SK-N-SH treated with all-trans-retinoic acid at 6 μM for 48 hours (cell line): ENCODE measurements at regions not wholly inside any gene's neighbourhood (a gene's known extent, or its start where the extent isn't known, plus 50 kb on each side); places are given as distances from the start of the nearest gene placed in this dataset.

Source experiments
- ARNTL ChIP-seq: fragments of 450-650 bp; formaldehyde crosslinking; IDR thresholded peaks from 2 replicates; pipeline ENCODE4 v1.5.0; 2020; ENCODE audit warnings: low read depth, mild to moderate bottlenecking, moderate library complexity, borderline replicate concordance
- CREB5 ChIP-seq: fragments of 250-450 bp; sonication (Bioruptor Pico); IDR thresholded peaks from 2 replicates; pipeline ENCODE4 v1.5.1; 2020; ENCODE audit warnings: low read depth, mild to moderate bottlenecking, moderate library complexity
- GLIS3 ChIP-seq: fragments of 250-450 bp; sonication (Bioruptor Pico); IDR thresholded peaks from 2 replicates; pipeline ENCODE4 v1.5.0; 2020; ENCODE audit warnings: mild to moderate bottlenecking, moderate library complexity
- OSR1 ChIP-seq: fragments of 250-450 bp; sonication (Bioruptor Pico); IDR thresholded peaks from 2 replicates; pipeline ENCODE4 v1.8.0; 2022; ENCODE audit warnings: moderate library complexity, mild to moderate bottlenecking, inconsistent platforms
- PATZ1 ChIP-seq: fragments of 250-450 bp; sonication (Bioruptor Pico); IDR thresholded peaks from 2 replicates; pipeline ENCODE4 v1.8.0; 2020; ENCODE audit warnings: mild to moderate bottlenecking, moderate library complexity, borderline replicate concordance
- POU6F1 ChIP-seq: fragments of 250-450 bp; sonication (Bioruptor Pico); IDR thresholded peaks from 2 replicates; pipeline ENCODE4 v1.8.0; 2021; ENCODE audit warnings: low read depth, mild to moderate bottlenecking, moderate library complexity, borderline replicate concordance
- PPARA ChIP-seq: fragments of 250-450 bp; sonication (Bioruptor Pico); IDR thresholded peaks from 2 replicates; pipeline ENCODE4 v1.5.0; 2020; ENCODE audit warnings: mild to moderate bottlenecking, borderline replicate concordance
- SNAI2 ChIP-seq: fragments of 250-450 bp; sonication (Bioruptor Pico); IDR thresholded peaks from 2 replicates; pipeline ENCODE4 v1.5.0; 2020; ENCODE audit warnings: mild to moderate bottlenecking, moderate library complexity
- TCF4 ChIP-seq: fragments of 250-450 bp; sonication (Bioruptor Pico); IDR thresholded peaks from 2 replicates; pipeline ENCODE4 v1.8.0; 2021; ENCODE audit warnings: mild to moderate bottlenecking, moderate library complexity, borderline replicate concordance
- ZC3H10 ChIP-seq: fragments of 250-450 bp; sonication (Bioruptor Pico); IDR thresholded peaks from 2 replicates; pipeline ENCODE4 v1.5.1; 2021; ENCODE audit warnings: mild to moderate bottlenecking, moderate library complexity
- ZFP3 ChIP-seq: fragments of 250-450 bp; sonication (Bioruptor Pico); IDR thresholded peaks from 2 replicates; pipeline ENCODE4 v1.5.0; 2020; ENCODE audit warnings: mild to moderate bottlenecking, moderate library complexity
- ZFP30 ChIP-seq: fragments of 450-650 bp; formaldehyde crosslinking; IDR thresholded peaks from 2 replicates; pipeline ENCODE4 v1.5.0; 2022; ENCODE audit warnings: mild to moderate bottlenecking, moderate library complexity
- ZNF8 ChIP-seq: fragments of 450-650 bp; formaldehyde crosslinking; IDR thresholded peaks from 2 replicates; pipeline ENCODE4 v1.5.0; 2020; ENCODE audit warnings: mild to moderate bottlenecking, moderate library complexity

DNA sequence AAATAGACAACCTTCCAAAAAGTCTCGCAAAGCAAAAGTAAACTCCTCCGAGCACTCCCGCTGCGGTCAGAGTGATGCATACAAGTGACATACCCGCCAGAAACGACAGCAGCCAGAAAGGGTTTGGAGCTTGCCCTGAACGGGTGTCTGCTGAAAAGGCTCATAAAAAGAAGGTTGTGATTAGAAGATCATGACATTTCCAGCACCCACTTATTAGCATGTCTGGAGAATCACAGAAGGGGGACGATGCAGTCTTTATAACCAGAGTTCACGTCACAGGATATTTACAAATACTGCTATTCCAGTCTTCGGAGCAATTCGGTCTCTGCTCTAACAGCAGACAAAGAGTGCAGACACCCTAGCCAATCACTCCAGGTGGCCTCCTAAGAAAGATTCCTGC is 59.1 kb upstream of the FRMD4B start:
- TF ChIP-seq POU6F1 = no peak
- TF ChIP-seq ZC3H10 (CRISPR knock-in tag) = no peak
- no peak for TF ChIP-seq SNAI2 (CRISPR knock-in tag)
- no peak for TF ChIP-seq OSR1
- TF ChIP-seq ZFP3 (CRISPR knock-in tag) = no peak
- no peak for TF ChIP-seq CREB5 (CRISPR knock-in tag)
- no peak for TF ChIP-seq ZFP30 (CRISPR knock-in tag)
- TF ChIP-seq GLIS3 (CRISPR knock-in tag) = no peak
- no peak for TF ChIP-seq PPARA (CRISPR knock-in tag)
- no peak for TF ChIP-seq TCF4 (CRISPR knock-in tag)
- no peak for TF ChIP-seq PATZ1 (CRISPR knock-in tag)
- TF ChIP-seq ZNF8 (CRISPR knock-in tag) = no peak
- no peak for TF ChIP-seq ARNTL (CRISPR knock-in tag)
